GM10248 (cell line): ENCODE measurements at regions not wholly inside any gene's neighbourhood (a gene's known extent, or its start where the extent isn't known, plus 50 kb on each side); places are given as distances from the start of the nearest gene placed in this dataset.

Experiments used
- CTCF ChIA-PET: fragments of 300-600 bp; sonication (Branson Sonifier 250); formaldehyde crosslinking; extraction: SDS; loops from one replicate; lab custom pipeline; 2021; ENCODE audit warnings: antibody characterized with exemption; lab: Yijun Ruan, JAX
- POLR2A ChIA-PET: fragments of 350-650 bp; sonication (Branson Sonifier 250); formaldehyde crosslinking; extraction: SDS; loops from one replicate; lab custom pipeline; 2020; ENCODE audit warnings: antibody characterized with exemption; lab: Yijun Ruan, JAX
- DNase-seq: peaks from one replicate; pipeline ENCODE4 v3.0.0; 2012; ENCODE audit errors: extremely low spot score
- TF ChIP-seq, protein P1 (sequence below): IDR thresholded peaks from 2 replicates; pipeline ENCODE4 v1.5.1; 2012; ENCODE audit warnings: mild to moderate bottlenecking, low read depth; ENCODE audit errors: extremely low read depth, missing control alignments, control extremely low read depth

GRCh38 chr13:88976466-88976865 is 1305.3 kb downstream of the SLITRK5 start:
- TF ChIP-seq, protein P1, sequence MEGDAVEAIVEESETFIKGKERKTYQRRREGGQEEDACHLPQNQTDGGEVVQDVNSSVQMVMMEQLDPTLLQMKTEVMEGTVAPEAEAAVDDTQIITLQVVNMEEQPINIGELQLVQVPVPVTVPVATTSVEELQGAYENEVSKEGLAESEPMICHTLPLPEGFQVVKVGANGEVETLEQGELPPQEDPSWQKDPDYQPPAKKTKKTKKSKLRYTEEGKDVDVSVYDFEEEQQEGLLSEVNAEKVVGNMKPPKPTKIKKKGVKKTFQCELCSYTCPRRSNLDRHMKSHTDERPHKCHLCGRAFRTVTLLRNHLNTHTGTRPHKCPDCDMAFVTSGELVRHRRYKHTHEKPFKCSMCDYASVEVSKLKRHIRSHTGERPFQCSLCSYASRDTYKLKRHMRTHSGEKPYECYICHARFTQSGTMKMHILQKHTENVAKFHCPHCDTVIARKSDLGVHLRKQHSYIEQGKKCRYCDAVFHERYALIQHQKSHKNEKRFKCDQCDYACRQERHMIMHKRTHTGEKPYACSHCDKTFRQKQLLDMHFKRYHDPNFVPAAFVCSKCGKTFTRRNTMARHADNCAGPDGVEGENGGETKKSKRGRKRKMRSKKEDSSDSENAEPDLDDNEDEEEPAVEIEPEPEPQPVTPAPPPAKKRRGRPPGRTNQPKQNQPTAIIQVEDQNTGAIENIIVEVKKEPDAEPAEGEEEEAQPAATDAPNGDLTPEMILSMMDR, result no peak
- DNase-seq, result no peak

GRCh38 chr13:88978607-88979006 is 1307.4 kb downstream of the SLITRK5 start:
- POLR2A ChIA-PET, result no interaction called here

More at GRCh38 chr13:88976466-88976865, 1305.3 kb downstream of the SLITRK5 start:
- ChIA-PET CTCF (no interaction called here), POLR2A (no interaction called here)

GRCh38 chr13:88979465-88980175 is 1308.4 kb downstream of the SLITRK5 start:
- TF ChIP-seq, protein P1, result peak; percentile 24
- no peak for DNase-seq
- ChIA-PET POLR2A (no interaction called here), CTCF (no interaction called here)

More at GRCh38 chr13:88978607-88979006, 1307.4 kb downstream of the SLITRK5 start:
- no peak for DNase-seq
- TF ChIP-seq, protein P1, result no peak
- CTCF ChIA-PET, result no interaction called here

GRCh38 chr13:89003656-89004055 is 1332.5 kb downstream of the SLITRK5 start:
- TF ChIP-seq, protein P1, result no peak
- ChIA-PET POLR2A (no interaction called here), CTCF (no interaction called here)
- DNase-seq, result no peak

- TF ChIP-seq, protein P1, result no peak
- ChIA-PET CTCF (no interaction called here), POLR2A (no interaction called here)
- DNase-seq, result no peak
These were observed 1340.4 kb downstream of the SLITRK5 start for GRCh38 chr13:89011615-89012014.

GRCh38 chr13:89027694-89028306 is 1356.6 kb downstream of the SLITRK5 start:
- ChIA-PET CTCF (interaction anchor here (1.4 kb wide), 1 partner anchor 17 kb away, joined by 3 read pairs; no protein-coding TSS in a partner anchor), POLR2A (no interaction called here)
- no peak for DNase-seq
- TF ChIP-seq, protein P1, result no peak
